SK-N-SH treated with all-trans-retinoic acid at 6 μM for 48 hours (cell line): ENCODE measurements at regions not wholly inside any gene's neighbourhood (a gene's known extent, or its start where the extent isn't known, plus 50 kb on each side); places are given as distances from the start of the nearest gene placed in this dataset.
A peak's percentile ranks its signal among the peaks of the same experiment; 100 is the strongest.

Experiments used
- ARNTL ChIP-seq: fragments of 450-650 bp; formaldehyde crosslinking; IDR thresholded peaks from 2 replicates; pipeline ENCODE4 v1.5.0; 2020; ENCODE audit warnings: low read depth, mild to moderate bottlenecking, moderate library complexity, borderline replicate concordance
- CREB5 ChIP-seq: fragments of 250-450 bp; sonication (Bioruptor Pico); IDR thresholded peaks from 2 replicates; pipeline ENCODE4 v1.5.1; 2020; ENCODE audit warnings: low read depth, mild to moderate bottlenecking, moderate library complexity
- CSDC2 ChIP-seq: fragments of 250-450 bp; sonication (Bioruptor Pico); IDR thresholded peaks from 2 replicates; pipeline ENCODE4 v1.5.0; 2020; ENCODE audit warnings: mild to moderate bottlenecking, moderate library complexity
- CSRNP3 ChIP-seq: fragments of 250-450 bp; sonication (Bioruptor Pico); IDR thresholded peaks from 2 replicates; pipeline ENCODE4 v1.5.1; 2021; ENCODE audit warnings: mild to moderate bottlenecking, moderate library complexity
- ISL1 ChIP-seq: fragments of 250-450 bp; sonication (Bioruptor Pico); IDR thresholded peaks from 2 replicates; pipeline ENCODE4 v2.1.2; 2022; ENCODE audit warnings: mild to moderate bottlenecking, moderate library complexity
- OSR1 ChIP-seq: fragments of 250-450 bp; sonication (Bioruptor Pico); IDR thresholded peaks from 2 replicates; pipeline ENCODE4 v1.8.0; 2022; ENCODE audit warnings: moderate library complexity, mild to moderate bottlenecking, inconsistent platforms
- PATZ1 ChIP-seq: fragments of 250-450 bp; sonication (Bioruptor Pico); IDR thresholded peaks from 2 replicates; pipeline ENCODE4 v1.8.0; 2020; ENCODE audit warnings: mild to moderate bottlenecking, moderate library complexity, borderline replicate concordance
- POU6F1 ChIP-seq: fragments of 250-450 bp; sonication (Bioruptor Pico); IDR thresholded peaks from 2 replicates; pipeline ENCODE4 v1.8.0; 2021; ENCODE audit warnings: low read depth, mild to moderate bottlenecking, moderate library complexity, borderline replicate concordance
- SNAI2 ChIP-seq: fragments of 250-450 bp; sonication (Bioruptor Pico); IDR thresholded peaks from 2 replicates; pipeline ENCODE4 v1.5.0; 2020; ENCODE audit warnings: mild to moderate bottlenecking, moderate library complexity
- TCF4 ChIP-seq: fragments of 250-450 bp; sonication (Bioruptor Pico); IDR thresholded peaks from 2 replicates; pipeline ENCODE4 v1.8.0; 2021; ENCODE audit warnings: mild to moderate bottlenecking, moderate library complexity, borderline replicate concordance
- TSHZ2 ChIP-seq: fragments of 250-450 bp; sonication (Bioruptor Pico); IDR thresholded peaks from 2 replicates; pipeline ENCODE4 v1.5.0; 2020; ENCODE audit warnings: mild to moderate bottlenecking, moderate library complexity
- ZC3H10 ChIP-seq: fragments of 250-450 bp; sonication (Bioruptor Pico); IDR thresholded peaks from 2 replicates; pipeline ENCODE4 v1.5.1; 2021; ENCODE audit warnings: mild to moderate bottlenecking, moderate library complexity
- ZFP30 ChIP-seq: fragments of 450-650 bp; formaldehyde crosslinking; IDR thresholded peaks from 2 replicates; pipeline ENCODE4 v1.5.0; 2022; ENCODE audit warnings: mild to moderate bottlenecking, moderate library complexity
- ZNF8 ChIP-seq: fragments of 450-650 bp; formaldehyde crosslinking; IDR thresholded peaks from 2 replicates; pipeline ENCODE4 v1.5.0; 2020; ENCODE audit warnings: mild to moderate bottlenecking, moderate library complexity

GRCh38 chr10:61280303-61280702 is 172.9 kb downstream of the TMEM26 start:
- TF ChIP-seq ISL1 (CRISPR knock-in tag) (peak; percentile 63), PATZ1 (CRISPR knock-in tag) (no peak), SNAI2 (CRISPR knock-in tag) (no peak), TCF4 (CRISPR knock-in tag) (no peak), CSRNP3 (no peak), CREB5 (CRISPR knock-in tag) (no peak), ZNF8 (CRISPR knock-in tag) (no peak), ZFP30 (CRISPR knock-in tag) (no peak), POU6F1 (CRISPR knock-in tag) (no peak; the same call in 1 of the 2 replicates), CSDC2 (CRISPR knock-in tag) (no peak), TSHZ2 (CRISPR knock-in tag) (no peak), ZC3H10 (CRISPR knock-in tag) (peak; percentile 46; the same call in 1 of the 2 replicates), OSR1 (CRISPR knock-in tag) (no peak), ARNTL (CRISPR knock-in tag) (no peak)
